ENCODE measurements at regions not wholly inside any gene's neighbourhood (a gene's known extent, or its start where the extent isn't known, plus 50 kb on each side); places are given as distances from the start of the nearest gene placed in this dataset.

DNA sequence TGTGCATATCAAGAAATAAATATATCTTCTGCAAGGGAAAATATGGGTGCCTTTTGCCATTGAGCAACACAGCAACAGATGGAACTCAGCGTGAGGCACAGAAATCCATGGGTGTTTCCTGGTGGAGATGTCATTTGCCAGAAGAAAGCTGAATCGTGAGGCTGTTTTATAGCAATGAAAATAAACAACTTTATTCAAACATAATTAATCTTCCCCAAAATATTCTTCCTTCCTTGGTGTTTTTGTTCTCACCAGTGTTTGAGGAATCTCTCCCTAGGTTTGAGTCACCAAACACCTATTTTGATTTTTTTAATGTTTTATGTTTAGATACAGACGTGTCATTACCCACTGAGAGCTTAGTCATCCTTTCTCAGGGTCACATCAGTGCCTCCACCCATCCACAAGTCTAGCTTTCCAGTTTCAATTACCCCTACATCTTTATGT, 65.8 kb upstream of the PAPPA start:
- H4K20me1 ChIP-seq (ENCODE audit: insufficient read depth) = no peaks in the 10 kb centered on the region
- H2AFZ ChIP-seq (ENCODE audit: low read depth) = no peak overlapping the region
- no peak overlapping the region for H3K9ac ChIP-seq
- CTCF ChIA-PET = no interaction called here
- H3K27me3 ChIP-seq (ENCODE audit: insufficient read depth) = no peaks in the 10 kb centered on the region
- H3K9me2 ChIP-seq = no peaks in the 10 kb centered on the region
- peak; percentile 17; the same call in 1 of the 2 replicates for TF ChIP-seq FOSL2 (IDR thresholded peaks at IDR 0.05; ENCODE audit: borderline replicate concordance, low read depth)
- TF ChIP-seq, protein P1, sequence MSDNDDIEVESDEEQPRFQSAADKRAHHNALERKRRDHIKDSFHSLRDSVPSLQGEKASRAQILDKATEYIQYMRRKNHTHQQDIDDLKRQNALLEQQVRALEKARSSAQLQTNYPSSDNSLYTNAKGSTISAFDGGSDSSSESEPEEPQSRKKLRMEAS (IDR thresholded peaks at IDR 0.05; ENCODE audit: low read depth) = no peak
- H3F3A ChIP-seq (replicated peaks; ENCODE audit: insufficient read depth) = no peaks in the 10 kb centered on the region
- no peak overlapping the region for H3K27ac ChIP-seq (ENCODE audit: low read depth in 2 of 2, low read length in 1 of 2)
- DNase-seq = no peak
- H3K4me3 ChIP-seq (ENCODE audit: low read depth in 2 of 2, low read length in 1 of 2) = no peak overlapping the region
- no peaks in the 10 kb centered on the region for H3K79me2 ChIP-seq (ENCODE audit: insufficient read depth)
- peaks cover 0 to 4% of the 10 kb centered on the region in 2 experiments; a peak in 3 of 4 replicates for H3K4me1 ChIP-seq (ENCODE audit: control insufficient read depth in 1 of 2, insufficient read depth in 2 of 2, low read depth in 1 of 2, low read length in 1 of 2)
- 53% methylated on average over 3 of the region's 3 CpGs for WGBS (ENCODE audit: low lambda C conversion rate)
- no peak overlapping the region for H3K4me2 ChIP-seq
- H3K9me3 ChIP-seq = no peaks in the 10 kb centered on the region
- POLR2A ChIA-PET = no interaction called here
- H3K36me3 ChIP-seq (replicated peaks in 1 of 2; ENCODE audit: control insufficient read depth in 1 of 2, insufficient read depth in 2 of 2, low read length in 1 of 2) = no peaks in the 10 kb centered on the region

DNA sequence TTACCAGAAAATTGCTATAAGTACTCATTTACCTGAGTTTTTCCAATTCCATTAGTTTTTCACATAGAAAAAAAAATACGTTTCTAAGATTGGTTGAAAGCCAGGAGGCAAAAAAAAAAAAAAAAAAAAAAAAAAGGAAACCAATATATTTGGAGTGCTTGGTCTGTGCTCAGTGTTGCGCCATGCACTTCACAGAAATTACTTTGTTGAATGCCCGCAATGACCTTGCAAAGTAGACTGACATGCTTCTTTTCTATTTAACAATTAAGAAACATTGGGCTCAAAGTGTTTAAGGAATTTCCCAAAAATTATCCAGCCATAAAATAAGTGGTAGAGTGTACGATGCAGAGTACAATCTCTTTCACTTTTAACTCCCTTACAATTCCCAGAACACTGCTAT, 65.2 kb upstream of the PAPPA start:
- H3K4me2 ChIP-seq = no peak overlapping the region
- POLR2A ChIA-PET = no interaction called here

More for the DNA sequence above, 65.2 kb upstream of the PAPPA start:
- Histone ChIP-seq H3K4me1 (ENCODE audit: control insufficient read depth in 1 of 2, insufficient read depth in 2 of 2, low read depth in 1 of 2, low read length in 1 of 2) (peaks cover 0 to 4% of the 10 kb centered on the region in 2 experiments; a peak in 3 of 4 replicates), H3K27me3 (ENCODE audit: insufficient read depth) (no peaks in the 10 kb centered on the region), H3K36me3 (replicated peaks in 1 of 2; ENCODE audit: control insufficient read depth in 1 of 2, insufficient read depth in 2 of 2, low read length in 1 of 2) (no peaks in the 10 kb centered on the region), H3K79me2 (ENCODE audit: insufficient read depth) (no peaks in the 10 kb centered on the region), H4K20me1 (ENCODE audit: insufficient read depth) (no peaks in the 10 kb centered on the region), H3K9ac (no peak overlapping the region), H3K9me2 (no peaks in the 10 kb centered on the region), H2AFZ (ENCODE audit: low read depth) (no peak overlapping the region), H3K27ac (ENCODE audit: low read depth in 2 of 2, low read length in 1 of 2) (no peak overlapping the region), H3K9me3 (no peaks in the 10 kb centered on the region), H3K4me3 (ENCODE audit: low read depth in 2 of 2, low read length in 1 of 2) (no peak overlapping the region), H3F3A (replicated peaks; ENCODE audit: insufficient read depth) (no peaks in the 10 kb centered on the region)
- TF ChIP-seq NFIC (IDR thresholded peaks at IDR 0.05; ENCODE audit: borderline replicate concordance) (no peak), POLR2AphosphoS5 (IDR thresholded peaks at IDR 0.05; ENCODE audit: low read depth, low read length) (no peak), CHD2 (IDR thresholded peaks at IDR 0.05; ENCODE audit: low read length, partially characterized antibody) (no peak), FOSL2 (IDR thresholded peaks at IDR 0.05; ENCODE audit: borderline replicate concordance, low read depth) (no peak), TCF12 (IDR thresholded peaks at IDR 0.05) (no peak), RAD21 (IDR thresholded peaks at IDR 0.05; ENCODE audit: low read length) (no peak), RXRA (IDR thresholded peaks at IDR 0.05; ENCODE audit: borderline replicate concordance, low read depth) (no peak)
- TF ChIP-seq, protein P2, sequence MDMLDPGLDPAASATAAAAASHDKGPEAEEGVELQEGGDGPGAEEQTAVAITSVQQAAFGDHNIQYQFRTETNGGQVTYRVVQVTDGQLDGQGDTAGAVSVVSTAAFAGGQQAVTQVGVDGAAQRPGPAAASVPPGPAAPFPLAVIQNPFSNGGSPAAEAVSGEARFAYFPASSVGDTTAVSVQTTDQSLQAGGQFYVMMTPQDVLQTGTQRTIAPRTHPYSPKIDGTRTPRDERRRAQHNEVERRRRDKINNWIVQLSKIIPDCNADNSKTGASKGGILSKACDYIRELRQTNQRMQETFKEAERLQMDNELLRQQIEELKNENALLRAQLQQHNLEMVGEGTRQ (IDR thresholded peaks at IDR 0.05; ENCODE audit: borderline replicate concordance, low read depth, low read length) = no peak
- TF ChIP-seq, protein P3, sequence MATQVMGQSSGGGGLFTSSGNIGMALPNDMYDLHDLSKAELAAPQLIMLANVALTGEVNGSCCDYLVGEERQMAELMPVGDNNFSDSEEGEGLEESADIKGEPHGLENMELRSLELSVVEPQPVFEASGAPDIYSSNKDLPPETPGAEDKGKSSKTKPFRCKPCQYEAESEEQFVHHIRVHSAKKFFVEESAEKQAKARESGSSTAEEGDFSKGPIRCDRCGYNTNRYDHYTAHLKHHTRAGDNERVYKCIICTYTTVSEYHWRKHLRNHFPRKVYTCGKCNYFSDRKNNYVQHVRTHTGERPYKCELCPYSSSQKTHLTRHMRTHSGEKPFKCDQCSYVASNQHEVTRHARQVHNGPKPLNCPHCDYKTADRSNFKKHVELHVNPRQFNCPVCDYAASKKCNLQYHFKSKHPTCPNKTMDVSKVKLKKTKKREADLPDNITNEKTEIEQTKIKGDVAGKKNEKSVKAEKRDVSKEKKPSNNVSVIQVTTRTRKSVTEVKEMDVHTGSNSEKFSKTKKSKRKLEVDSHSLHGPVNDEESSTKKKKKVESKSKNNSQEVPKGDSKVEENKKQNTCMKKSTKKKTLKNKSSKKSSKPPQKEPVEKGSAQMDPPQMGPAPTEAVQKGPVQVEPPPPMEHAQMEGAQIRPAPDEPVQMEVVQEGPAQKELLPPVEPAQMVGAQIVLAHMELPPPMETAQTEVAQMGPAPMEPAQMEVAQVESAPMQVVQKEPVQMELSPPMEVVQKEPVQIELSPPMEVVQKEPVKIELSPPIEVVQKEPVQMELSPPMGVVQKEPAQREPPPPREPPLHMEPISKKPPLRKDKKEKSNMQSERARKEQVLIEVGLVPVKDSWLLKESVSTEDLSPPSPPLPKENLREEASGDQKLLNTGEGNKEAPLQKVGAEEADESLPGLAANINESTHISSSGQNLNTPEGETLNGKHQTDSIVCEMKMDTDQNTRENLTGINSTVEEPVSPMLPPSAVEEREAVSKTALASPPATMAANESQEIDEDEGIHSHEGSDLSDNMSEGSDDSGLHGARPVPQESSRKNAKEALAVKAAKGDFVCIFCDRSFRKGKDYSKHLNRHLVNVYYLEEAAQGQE (IDR thresholded peaks at IDR 0.05; ENCODE audit: low read depth, low read length) = no peak
- 86% methylated on average over 4 of the region's 4 CpGs for WGBS (ENCODE audit: low lambda C conversion rate)
- no peak for DNase-seq
- CTCF ChIA-PET = no interaction called here

All from SK-N-SH (cell line).